HG03097 (cell line): ENCODE measurements at regions not wholly inside any gene's neighbourhood (a gene's known extent, or its start where the extent isn't known, plus 50 kb on each side); places are given as distances from the start of the nearest gene placed in this dataset.
"Not testable (repeated sequence)": the region's sequence is repeated elsewhere in the genome, so short reads cannot be mapped to it uniquely, and the experiment has no call there.

Experiments
- ATAC-seq: cut with Tn5 transposase; IDR thresholded peaks from one replicate; pipeline ENCODE4 v1.9.1; 2021; ENCODE audit not compliant: unreplicated experiment, low FRiP score

GRCh38 chr12:86663716-86664115 is 407.5 kb upstream of the MGAT4C start:
- ATAC-seq, result no peak

DNA sequence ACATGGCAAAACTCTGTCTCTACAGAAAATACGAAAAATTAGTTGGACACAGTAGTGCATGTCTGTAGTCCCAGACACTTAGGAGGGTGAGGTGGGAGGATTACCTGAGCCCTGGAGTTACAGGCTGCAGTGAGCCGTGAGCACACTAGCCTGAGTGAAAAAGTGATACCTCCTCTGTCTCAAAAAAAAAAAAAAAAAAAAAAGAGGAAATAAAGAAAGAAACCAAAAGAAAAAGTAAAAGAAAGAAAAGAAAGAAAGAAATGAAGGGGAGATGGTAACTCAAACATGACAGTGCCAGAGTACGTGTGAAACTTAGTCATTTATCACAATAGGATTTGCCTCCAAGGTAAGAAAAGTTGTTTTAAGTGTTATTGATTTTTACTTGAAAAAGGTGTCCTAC is 407.0 kb upstream of the MGAT4C start:
- ATAC-seq, result no peak

- ATAC-seq, result no peak
These were observed 406.3 kb upstream of the MGAT4C start for GRCh38 chr12:86662464-86662863.

- ATAC-seq, result no peak
These were observed 404.4 kb upstream of the MGAT4C start for GRCh38 chr12:86660488-86661147.

- ATAC-seq, result no peak
These were observed 403.8 kb upstream of the MGAT4C start for GRCh38 chr12:86659985-86660384.

DNA sequence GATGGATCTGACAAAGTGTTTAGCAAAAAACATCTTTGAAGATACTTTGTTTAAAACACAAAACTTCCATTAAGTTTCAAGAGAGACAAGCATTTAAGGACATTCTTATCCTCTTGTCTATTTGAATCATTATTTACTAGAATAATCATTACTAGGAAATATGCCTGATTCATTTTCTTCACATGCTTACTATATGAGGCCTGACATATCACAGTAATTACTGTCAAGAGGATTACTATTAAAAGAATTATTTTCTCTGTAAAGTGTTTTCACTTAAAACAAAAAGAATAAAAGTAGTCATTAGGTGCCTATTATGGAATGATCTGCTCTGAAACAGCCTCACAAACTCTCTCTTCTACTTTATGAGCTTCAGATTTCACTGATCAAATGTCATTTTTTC is 402.1 kb upstream of the MGAT4C start:
- no peak for ATAC-seq

DNA sequence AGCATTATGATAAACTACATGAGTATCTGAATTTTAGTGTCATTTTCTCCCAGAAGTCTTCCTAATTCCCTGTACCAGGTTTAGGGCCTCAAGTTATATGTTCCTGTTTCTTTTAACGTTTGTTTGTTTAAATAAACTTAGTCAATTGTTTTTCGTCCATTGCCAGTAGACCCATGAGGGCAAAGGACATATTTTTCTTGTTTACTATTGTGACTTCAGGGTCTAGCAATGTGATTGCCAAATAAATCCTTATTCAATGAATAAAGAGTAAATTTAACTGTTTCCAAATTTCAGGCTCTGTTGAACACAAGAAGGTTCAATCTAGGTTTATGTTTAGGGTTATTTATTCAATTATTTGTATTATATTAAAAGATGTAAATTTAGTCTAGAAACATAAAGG is 391.6 kb upstream of the MGAT4C start:
- ATAC-seq, result no peak

- ATAC-seq, result no peak
These were observed 378.5 kb upstream of the MGAT4C start for GRCh38 chr12:86634456-86635410.

- no peak for ATAC-seq
These were observed 370.8 kb upstream of the MGAT4C start for GRCh38 chr12:86627001-86627400.

DNA sequence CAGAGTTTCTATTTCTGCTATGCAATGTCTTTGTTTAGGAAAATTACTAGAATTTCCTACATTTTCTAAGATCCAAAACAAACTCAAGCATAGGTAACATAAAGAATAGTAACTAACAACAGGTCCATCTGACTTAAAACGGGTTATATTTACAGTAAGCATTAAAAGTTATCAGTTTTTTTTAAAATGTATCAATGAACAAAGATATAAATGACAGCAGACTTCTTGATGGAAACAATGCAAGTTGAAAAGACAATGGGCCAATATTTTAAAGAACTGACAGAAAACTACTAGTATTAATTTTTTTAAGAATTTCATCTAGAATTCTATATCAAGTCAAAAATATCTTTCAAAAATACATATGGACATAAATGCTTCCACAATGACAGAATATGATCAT is 367.1 kb upstream of the MGAT4C start:
- ATAC-seq, result no peak

DNA sequence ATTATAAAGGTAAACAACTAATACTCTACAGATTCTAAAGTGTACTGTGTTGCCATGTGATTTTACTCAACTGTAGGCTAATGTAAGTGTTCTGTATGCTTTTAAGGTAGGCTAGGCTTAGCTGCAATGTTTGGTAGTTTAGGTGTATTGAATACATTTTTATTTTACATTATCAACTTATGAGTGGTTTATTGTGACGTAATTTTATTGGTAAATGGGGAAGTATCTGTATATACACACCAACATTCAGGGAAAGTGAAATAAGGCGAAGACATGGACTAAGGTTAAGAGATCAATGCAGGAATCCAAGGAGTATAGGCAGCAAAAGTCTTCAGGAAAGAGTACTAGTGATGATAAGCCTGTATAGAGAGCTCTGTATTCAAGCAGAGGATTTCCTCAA is 365.8 kb upstream of the MGAT4C start:
- no peak for ATAC-seq

- ATAC-seq, result no peak
These were observed 357.1 kb upstream of the MGAT4C start for GRCh38 chr12:86613311-86613710.

DNA sequence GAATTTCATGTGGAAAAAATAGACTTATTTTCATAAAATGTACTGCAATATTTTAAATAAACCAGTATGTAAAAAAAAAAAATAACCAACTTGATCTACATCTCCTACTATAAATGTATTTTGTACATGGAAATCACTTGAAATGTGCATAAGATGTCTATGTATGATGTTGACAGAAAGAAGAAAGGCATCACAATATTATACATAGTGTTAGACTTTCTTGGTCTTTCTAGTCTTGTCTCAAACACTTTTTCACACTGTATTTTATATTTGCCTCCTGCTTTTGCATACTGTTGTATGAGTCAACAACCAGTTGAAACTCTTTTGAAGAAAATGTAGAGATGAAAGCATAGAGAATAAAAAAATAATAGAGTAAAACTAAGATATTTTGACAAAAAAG is 352.4 kb upstream of the MGAT4C start:
- no peak for ATAC-seq

GRCh38 chr12:86601550-86602308 is 345.5 kb upstream of the MGAT4C start:
- ATAC-seq, result no peak

DNA sequence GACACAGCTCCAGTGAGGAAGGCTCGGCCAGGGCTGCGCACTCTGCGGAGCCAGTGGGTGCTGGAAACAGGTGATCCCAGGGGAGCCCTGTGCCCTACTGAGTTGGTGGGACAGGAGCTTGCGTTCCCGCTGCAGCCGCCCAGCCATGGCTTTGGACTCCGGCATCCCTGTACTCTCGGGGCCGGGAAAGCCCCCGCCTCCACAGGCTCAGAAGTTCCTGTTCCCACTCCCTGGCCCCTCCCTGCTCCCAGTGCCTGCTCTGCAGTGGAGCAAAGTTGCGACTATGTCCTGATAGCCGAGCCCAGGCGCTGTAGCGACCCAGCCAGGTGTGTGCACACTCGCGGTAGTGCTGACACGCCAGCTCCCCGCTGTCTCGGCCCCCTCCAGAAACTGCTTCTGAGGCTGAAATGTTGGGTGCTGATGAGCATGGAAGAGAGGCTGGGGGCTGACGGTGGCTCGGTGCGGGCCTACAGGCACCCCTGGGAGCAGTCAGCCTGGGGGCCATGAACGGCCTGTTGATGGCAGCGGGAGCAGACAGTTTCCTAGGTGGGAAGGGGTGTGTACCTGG is 344.6 kb upstream of the MGAT4C start:
- no peak for ATAC-seq

- no peak for ATAC-seq
These were observed 341.2 kb upstream of the MGAT4C start for GRCh38 chr12:86597431-86597830.

DNA sequence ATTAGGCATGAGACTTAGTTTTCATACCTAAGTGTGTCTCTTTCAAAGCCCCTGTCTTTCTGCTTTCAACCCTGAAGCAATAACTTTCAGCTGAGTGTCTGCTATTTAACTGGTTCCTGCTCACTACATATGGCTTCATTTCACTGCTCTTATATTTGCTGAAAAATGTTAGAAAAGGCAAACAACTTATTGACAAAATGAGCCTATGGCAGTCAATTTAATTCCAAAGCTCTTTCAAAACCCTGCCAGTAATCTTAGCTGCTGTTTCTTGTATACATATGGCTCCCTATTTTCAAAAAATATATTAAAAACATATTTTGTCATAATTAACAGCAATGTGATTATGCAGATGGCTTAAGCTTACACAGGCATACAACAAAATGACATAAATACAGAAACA is 334.1 kb upstream of the MGAT4C start:
- ATAC-seq, result no peak

DNA sequence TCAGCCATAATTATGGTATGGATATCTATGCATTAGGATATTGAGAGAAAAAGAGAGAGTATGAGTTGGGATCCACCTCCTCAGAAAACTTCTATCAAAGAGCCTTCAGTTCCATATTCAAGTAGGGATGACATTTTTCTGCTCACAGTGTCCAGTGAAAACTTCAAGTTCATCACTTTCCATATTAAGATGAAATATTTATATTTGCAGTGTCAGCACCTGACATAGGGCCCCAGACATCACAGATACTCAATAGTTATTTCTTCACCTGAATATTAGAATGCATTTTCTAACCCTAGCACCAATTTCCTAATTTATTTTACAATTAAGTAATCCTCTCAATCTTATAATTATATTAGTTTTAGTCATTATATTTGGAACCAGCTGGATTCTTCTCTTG is 318.0 kb upstream of the MGAT4C start:
- ATAC-seq, result no peak

DNA sequence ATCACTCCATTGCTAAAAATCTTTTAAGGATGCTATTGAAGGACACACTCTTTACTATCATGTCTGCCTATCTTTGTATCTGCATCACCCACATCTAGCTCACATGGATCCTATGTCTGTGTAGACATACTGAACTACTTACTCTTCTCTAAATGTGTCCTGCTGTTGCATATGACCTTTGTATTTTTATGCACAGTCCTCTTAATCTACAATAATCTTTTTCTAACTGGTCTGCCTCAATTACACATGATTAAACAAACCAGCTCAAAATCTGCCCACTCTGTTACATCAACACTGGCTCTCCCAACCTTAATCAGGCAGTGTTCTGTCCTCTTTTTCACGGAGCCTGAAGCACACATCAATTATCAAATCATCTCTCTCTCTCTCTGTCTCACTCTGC is 316.3 kb upstream of the MGAT4C start:
- ATAC-seq, result no peak

GRCh38 chr12:86565038-86565437 is 308.8 kb upstream of the MGAT4C start:
- no peak for ATAC-seq

DNA sequence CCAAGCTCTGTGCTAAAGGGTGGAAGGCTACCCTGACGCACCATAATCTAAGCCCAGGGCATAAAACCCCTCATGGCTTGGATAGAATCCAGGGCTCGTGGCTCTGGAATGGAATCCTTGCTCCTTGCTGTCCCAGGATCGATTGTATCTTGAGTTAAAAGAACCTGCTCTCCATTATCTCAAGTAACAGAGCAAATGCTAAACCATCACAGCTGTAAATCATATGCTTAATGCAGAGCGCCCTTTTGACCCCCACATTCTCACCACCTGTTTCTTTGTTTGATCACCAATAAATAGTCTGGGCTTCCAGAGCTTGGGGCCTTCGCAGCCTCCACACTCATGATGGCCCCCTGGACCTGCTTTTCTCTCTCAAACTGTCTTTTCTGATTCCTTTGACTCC is 299.3 kb upstream of the MGAT4C start:
- ATAC-seq, result not testable (repeated sequence)
